Spleen (tissue), 7 donors: ENCODE measurements at regions not wholly inside any gene's neighbourhood (a gene's known extent, or its start where the extent isn't known, plus 50 kb on each side); places are given as distances from the start of the nearest gene placed in this dataset.

Experiments used
- CTCF ChIP-seq, 11 experiments: fragments of 200-600 bp in 7 of 11; fragments of 450-650 bp in 4 of 11; sonication (generic) in 4 of 11; IDR thresholded peaks in 8 of 11; conservative IDR thresholded peaks in 3 of 11; 1 replicate in 7 of 11; 2 replicates in 4 of 11; pipeline versions ENCODE4 v1.4.0 to v1.8.0; 2016 to 2021; ENCODE audit warnings: antibody characterized with exemption in 11 of 11, inconsistent platforms in 4 of 11, mild to moderate bottlenecking in 1 of 11
- POLR2AphosphoS5 ChIP-seq, 3 donors: sonication (generic); formaldehyde crosslinking; IDR thresholded peaks; one replicate each; pipeline ENCODE4 v1.5.1; 2017; ENCODE audit warnings: antibody characterized with exemption in 3 of 3
- donor health status: DM: no; HTN: no; CAD: no; lungs with moderate emphysema.
- donor health status: DM: no; HTN: no; CAD: no.
- donor health status: DM: no; HTN: no; CAD: no.

GRCh38 chr3:103706671-103707070 lies 1271.9 kb downstream of the ZPLD1 start:
- TF ChIP-seq CTCF (IDR thresholded peaks at IDR 0.05 in 8 of 11, conservative IDR thresholded peaks at IDR 0.05 in 3 of 11) (no peak), POLR2AphosphoS5 (IDR thresholded peaks at IDR 0.05) (no peak)
